ENCODE measurements at regions not wholly inside any gene's neighbourhood (a gene's known extent, or its start where the extent isn't known, plus 50 kb on each side); places are given as distances from the start of the nearest gene placed in this dataset.
"Not testable (repeated sequence)": the region's sequence is repeated elsewhere in the genome, so short reads cannot be mapped to it uniquely, and the experiment has no call there.

- H3K27me3 Mint-ChIP-seq (ENCODE audit: unreplicated experiment) = peaks cover under 1% of the 10 kb centered on the region
- H3K9me3 Mint-ChIP-seq (ENCODE audit: unreplicated experiment) = no peaks in the 10 kb centered on the region
- H3K4me1 Mint-ChIP-seq (ENCODE audit: unreplicated experiment) = peaks cover 2% of the 10 kb centered on the region
- no peak overlapping the region for H3K4me3 Mint-ChIP-seq (ENCODE audit: unreplicated experiment)
- no peak for DNase-seq (ENCODE audit: low spot score)
- no peak for TF ChIP-seq CTCF (IDR thresholded peaks at IDR 0.05; ENCODE audit: unreplicated experiment)
- H3K27ac Mint-ChIP-seq (ENCODE audit: unreplicated experiment) = no peak overlapping the region
- H3K36me3 Mint-ChIP-seq (ENCODE audit: low read depth, unreplicated experiment) = peaks cover 3% of the 10 kb centered on the region
Measured at GRCh38 chr10:8279598-8279997, 225.1 kb downstream of the GATA3 start.

- Mint-ChIP-seq H3K9me3 (ENCODE audit: unreplicated experiment) (no peaks in the 10 kb centered on the region), H3K36me3 (ENCODE audit: low read depth, unreplicated experiment) (no peaks in the 10 kb centered on the region), H3K4me3 (ENCODE audit: unreplicated experiment) (no peak overlapping the region), H3K4me1 (ENCODE audit: unreplicated experiment) (peaks cover 2% of the 10 kb centered on the region), H3K27me3 (ENCODE audit: unreplicated experiment) (no peaks in the 10 kb centered on the region), H3K27ac (ENCODE audit: unreplicated experiment) (no peak overlapping the region)
- TF ChIP-seq CTCF (IDR thresholded peaks at IDR 0.05; ENCODE audit: unreplicated experiment) = no peak
- no peak for DNase-seq (ENCODE audit: low spot score)
Measured at GRCh38 chr10:8280946-8281345, 226.5 kb downstream of the GATA3 start.

GRCh38 chr10:8282340-8282739 is 227.9 kb downstream of the GATA3 start:
- Mint-ChIP-seq H3K4me1 (ENCODE audit: unreplicated experiment) (peaks cover 2% of the 10 kb centered on the region), H3K36me3 (ENCODE audit: low read depth, unreplicated experiment) (no peaks in the 10 kb centered on the region), H3K27ac (ENCODE audit: unreplicated experiment) (no peak overlapping the region), H3K27me3 (ENCODE audit: unreplicated experiment) (no peaks in the 10 kb centered on the region), H3K4me3 (ENCODE audit: unreplicated experiment) (no peak overlapping the region), H3K9me3 (ENCODE audit: unreplicated experiment) (no peaks in the 10 kb centered on the region)
- no peak for DNase-seq (ENCODE audit: low spot score)
- no peak for TF ChIP-seq CTCF (IDR thresholded peaks at IDR 0.05; ENCODE audit: unreplicated experiment)

GRCh38 chr10:8283166-8283905 is 228.8 kb downstream of the GATA3 start:
- no peaks in the 10 kb centered on the region for H3K36me3 Mint-ChIP-seq (ENCODE audit: low read depth, unreplicated experiment)
- no peak overlapping the region for H3K4me3 Mint-ChIP-seq (ENCODE audit: unreplicated experiment)
- no peaks in the 10 kb centered on the region for H3K9me3 Mint-ChIP-seq (ENCODE audit: unreplicated experiment)
- H3K27me3 Mint-ChIP-seq (ENCODE audit: unreplicated experiment) = peaks cover 3% of the 10 kb centered on the region
- no peak overlapping the region for H3K27ac Mint-ChIP-seq (ENCODE audit: unreplicated experiment)
- no peak for TF ChIP-seq CTCF (IDR thresholded peaks at IDR 0.05; ENCODE audit: unreplicated experiment)
- peaks cover 2% of the 10 kb centered on the region for H3K4me1 Mint-ChIP-seq (ENCODE audit: unreplicated experiment)
- no peak for DNase-seq (ENCODE audit: low spot score)

- Mint-ChIP-seq H3K36me3 (ENCODE audit: low read depth, unreplicated experiment) (no peaks in the 10 kb centered on the region), H3K9me3 (ENCODE audit: unreplicated experiment) (no peaks in the 10 kb centered on the region), H3K4me3 (ENCODE audit: unreplicated experiment) (no peak overlapping the region), H3K4me1 (ENCODE audit: unreplicated experiment) (peaks cover 2% of the 10 kb centered on the region), H3K27ac (ENCODE audit: unreplicated experiment) (no peak overlapping the region), H3K27me3 (ENCODE audit: unreplicated experiment) (peaks cover 3% of the 10 kb centered on the region)
- DNase-seq (ENCODE audit: low spot score) = no peak
- no peak for TF ChIP-seq CTCF (IDR thresholded peaks at IDR 0.05; ENCODE audit: unreplicated experiment)
Measured at GRCh38 chr10:8283986-8284385, 229.5 kb downstream of the GATA3 start.

- H3K4me1 Mint-ChIP-seq (ENCODE audit: unreplicated experiment); H3K4me3 Mint-ChIP-seq (ENCODE audit: unreplicated experiment); H3K27me3 Mint-ChIP-seq (ENCODE audit: unreplicated experiment); DNase-seq (ENCODE audit: low spot score); H3K36me3 Mint-ChIP-seq (ENCODE audit: low read depth, unreplicated experiment); H3K9me3 Mint-ChIP-seq (ENCODE audit: unreplicated experiment); H3K27ac Mint-ChIP-seq (ENCODE audit: unreplicated experiment): not testable (repeated sequence)
Measured at GRCh38 chr10:8285970-8286369, 231.5 kb downstream of the GATA3 start.
